ENCODE measurements at regions not wholly inside any gene's neighbourhood (a gene's known extent, or its start where the extent isn't known, plus 50 kb on each side); places are given as distances from the start of the nearest gene placed in this dataset.

DNA sequence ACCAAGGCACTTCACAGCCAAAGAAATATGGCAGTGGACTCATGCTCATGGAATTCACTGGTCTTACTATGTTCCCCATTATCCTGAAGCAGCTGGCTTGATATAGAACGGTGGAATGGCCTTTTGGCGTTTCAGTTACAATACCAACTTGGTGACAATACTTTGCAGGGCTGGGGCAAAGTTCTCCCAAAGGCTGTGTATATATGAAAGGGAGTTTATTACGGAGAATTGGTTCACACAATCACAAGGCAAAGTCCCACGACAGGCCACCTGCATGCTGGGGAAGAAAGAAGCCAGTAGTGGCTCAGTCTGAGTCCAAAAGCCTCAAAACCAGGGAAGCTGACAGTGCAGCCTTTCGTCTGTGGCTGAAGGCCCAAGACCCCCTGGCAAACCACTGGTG lies 50.8 kb upstream of the SMARCAD1 start:
- H3K27me3 Mint-ChIP-seq (ENCODE audit: unreplicated experiment), result peaks cover 2% of the 10 kb centered on the region
- peaks cover 14% of the 10 kb centered on the region for H3K36me3 Mint-ChIP-seq (ENCODE audit: low read depth, unreplicated experiment)
- peaks cover 5% of the 10 kb centered on the region for H3K9me3 Mint-ChIP-seq (ENCODE audit: unreplicated experiment)

More for the DNA sequence above, 50.8 kb upstream of the SMARCAD1 start:
- TF ChIP-seq, protein P1, sequence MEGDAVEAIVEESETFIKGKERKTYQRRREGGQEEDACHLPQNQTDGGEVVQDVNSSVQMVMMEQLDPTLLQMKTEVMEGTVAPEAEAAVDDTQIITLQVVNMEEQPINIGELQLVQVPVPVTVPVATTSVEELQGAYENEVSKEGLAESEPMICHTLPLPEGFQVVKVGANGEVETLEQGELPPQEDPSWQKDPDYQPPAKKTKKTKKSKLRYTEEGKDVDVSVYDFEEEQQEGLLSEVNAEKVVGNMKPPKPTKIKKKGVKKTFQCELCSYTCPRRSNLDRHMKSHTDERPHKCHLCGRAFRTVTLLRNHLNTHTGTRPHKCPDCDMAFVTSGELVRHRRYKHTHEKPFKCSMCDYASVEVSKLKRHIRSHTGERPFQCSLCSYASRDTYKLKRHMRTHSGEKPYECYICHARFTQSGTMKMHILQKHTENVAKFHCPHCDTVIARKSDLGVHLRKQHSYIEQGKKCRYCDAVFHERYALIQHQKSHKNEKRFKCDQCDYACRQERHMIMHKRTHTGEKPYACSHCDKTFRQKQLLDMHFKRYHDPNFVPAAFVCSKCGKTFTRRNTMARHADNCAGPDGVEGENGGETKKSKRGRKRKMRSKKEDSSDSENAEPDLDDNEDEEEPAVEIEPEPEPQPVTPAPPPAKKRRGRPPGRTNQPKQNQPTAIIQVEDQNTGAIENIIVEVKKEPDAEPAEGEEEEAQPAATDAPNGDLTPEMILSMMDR (IDR thresholded peaks at IDR 0.05; ENCODE audit: unreplicated experiment), result no peak
- no peak for DNase-seq (ENCODE audit: low spot score)
- Mint-ChIP-seq H3K27ac (ENCODE audit: unreplicated experiment) (no peak overlapping the region), H3K4me1 (ENCODE audit: unreplicated experiment) (peaks cover 11% of the 10 kb centered on the region), H3K4me3 (ENCODE audit: unreplicated experiment) (no peak overlapping the region)
